H1 (cell line): ENCODE measurements at regions not wholly inside any gene's neighbourhood (a gene's known extent, or its start where the extent isn't known, plus 50 kb on each side); places are given as distances from the start of the nearest gene placed in this dataset.

Experiments
- BCL11A ChIP-seq, 2 experiments: IDR thresholded peaks; one replicate each; pipeline ENCODE4 v1.6.1; 2011; ENCODE audit warnings: low read depth in 2 of 2, low read length in 2 of 2, mild to moderate bottlenecking in 2 of 2
- BRCA1 ChIP-seq: IDR thresholded peaks from 2 replicates; pipeline ENCODE4 v1.6.1; 2012; ENCODE audit warnings: low read depth, low read length, improper control_type of control experiment
- CEBPB ChIP-seq: IDR thresholded peaks from 2 replicates; pipeline ENCODE4 v1.6.1; 2012; ENCODE audit warnings: low read depth, low read length
- CREB1 ChIP-seq: IDR thresholded peaks from 2 replicates; pipeline ENCODE4 v1.6.1; 2012; ENCODE audit warnings: inconsistent platforms
- CTCF ChIP-seq, 3 experiments: IDR thresholded peaks; 1 replicate in 2 of 3; 2 replicates in 1 of 3; pipeline versions ENCODE4 v1.5.1 to v1.6.1; 2011; ENCODE audit warnings: low read length in 3 of 3, mild to moderate bottlenecking in 3 of 3, inconsistent platforms in 2 of 3, low read depth in 1 of 3, moderate library complexity in 1 of 3; ENCODE audit not compliant: insufficient read depth in 1 of 3; ENCODE audit errors: control extremely low read depth in 1 of 3
- JUN ChIP-seq: IDR thresholded peaks from 2 replicates; pipeline ENCODE4 v1.6.1; 2011; ENCODE audit warnings: low read depth, mild to moderate bottlenecking, improper control_type of control experiment, low read length
- MAFK ChIP-seq: IDR thresholded peaks from 2 replicates; pipeline ENCODE4 v1.6.1; 2012; ENCODE audit warnings: low read depth, mild to moderate bottlenecking, improper control_type of control experiment, low read length
- POU5F1 ChIP-seq: IDR thresholded peaks from 2 replicates; pipeline ENCODE4 v1.6.1; 2011; ENCODE audit warnings: low read depth, mild to moderate bottlenecking, low read length, moderate library complexity
- RBBP5 ChIP-seq: IDR thresholded peaks from 2 replicates; pipeline ENCODE4 v1.7.1; 2012; ENCODE audit warnings: low read depth, mild to moderate bottlenecking, inconsistent platforms, low read length, moderate library complexity, borderline replicate concordance
- TEAD4 ChIP-seq: IDR thresholded peaks from 2 replicates; pipeline ENCODE4 v1.6.1; 2012; ENCODE audit warnings: low read depth, low read length, inconsistent platforms, mixed read lengths
- YY1 ChIP-seq: IDR thresholded peaks from 2 replicates; pipeline ENCODE4 v1.6.1; 2011; ENCODE audit warnings: low read depth, mild to moderate bottlenecking, low read length
- ZNF274 ChIP-seq: IDR thresholded peaks from 2 replicates; pipeline ENCODE4 v1.7.0; 2012; ENCODE audit warnings: low read length, borderline replicate concordance; ENCODE audit errors: extremely low read depth

- TF ChIP-seq CTCF (IDR thresholded peaks at IDR 0.05; ENCODE audit: control extremely low read depth in 1 of 3, insufficient read depth in 1 of 3, low read depth in 1 of 3, low read length in 3 of 3): no peak
- TF ChIP-seq TEAD4: no peak
- TF ChIP-seq POU5F1: no peak
- TF ChIP-seq CEBPB: no peak
- no peak for TF ChIP-seq MAFK
- TF ChIP-seq RBBP5: no peak
- no peak for TF ChIP-seq JUN
- no peak for TF ChIP-seq BCL11A (IDR thresholded peaks at IDR 0.05; ENCODE audit: low read depth in 2 of 2, low read length in 2 of 2)
- no peak for TF ChIP-seq ZNF274
- no peak for TF ChIP-seq BRCA1
- no peak for TF ChIP-seq CREB1
- no peak for TF ChIP-seq YY1
Observed at GRCh38 chr2:176468457-176469113, 199.3 kb downstream of the MTX2 start (continued).
